ENCODE measurements at regions not wholly inside any gene's neighbourhood (a gene's known extent, or its start where the extent isn't known, plus 50 kb on each side); places are given as distances from the start of the nearest gene placed in this dataset.

GRCh38 chr7:156261581-156261980, 379.0 kb upstream of the RNF32 start:
- TF ChIP-seq POLR2A (IDR thresholded peaks at IDR 0.05) (no peak), CTCF (IDR thresholded peaks at IDR 0.05 in 4 of 5, conservative IDR thresholded peaks at IDR 0.05 in 1 of 5) (no peak)

Data from gastrocnemius medialis (tissue), 4 donors.